SK-N-SH (cell line): ENCODE measurements at regions not wholly inside any gene's neighbourhood (a gene's known extent, or its start where the extent isn't known, plus 50 kb on each side); places are given as distances from the start of the nearest gene placed in this dataset.

ENCODE experiments used
- CTCF ChIA-PET: fragments of 300-600, 350-600 bp; formaldehyde crosslinking; extraction: SDS; loops from one replicate; lab custom pipeline; 2021; lab: Yijun Ruan, JAX
- POLR2A ChIA-PET: fragments of 350-600 bp; sonication (Branson Sonifier 250); formaldehyde crosslinking; extraction: SDS; loops from one replicate; lab custom pipeline; 2020; ENCODE audit warnings: antibody characterized with exemption, inconsistent platforms; lab: Yijun Ruan, JAX
- DNase-seq: peaks from one replicate; pipeline ENCODE4 v3.0.0; 2012
- H2AFZ ChIP-seq: fragments of 200-600 bp; sonication (generic); 2 replicates; pipeline ENCODE4 v1.8.1; 2016; ENCODE audit warnings: antibody characterized with exemption, mild to moderate bottlenecking, low read depth
- H3F3A ChIP-seq: fragments of 200-600 bp; sonication (generic); replicated peaks from 2 replicates; pipeline ENCODE3; 2016; ENCODE audit warnings: antibody characterized with exemption, mild to moderate bottlenecking; ENCODE audit not compliant: insufficient read depth
- H3K27ac ChIP-seq, 2 experiments: fragments of 200-500 bp in 1 of 2; fragments of 200-600 bp in 1 of 2; sonication (Bioruptor generic) in 1 of 2; sonication (generic), shearing (Covaris generic) in 1 of 2; 2 replicates each; pipeline versions ENCODE4 v1.5.1 to v1.6.1; 2014 to 2016; ENCODE audit warnings: low read depth in 2 of 2, inconsistent platforms in 1 of 2, low read length in 1 of 2, mild to moderate bottlenecking in 1 of 2, mixed read lengths in 1 of 2
- H3K27me3 ChIP-seq: fragments of 200-600 bp; sonication (generic), shearing (Covaris generic); 2 replicates; pipeline ENCODE4 v1.6.1; 2016; ENCODE audit warnings: mixed run types; ENCODE audit not compliant: insufficient read depth
- H3K36me3 ChIP-seq, 2 experiments: fragments of 200-500 bp in 1 of 2; fragments of 200-600 bp in 1 of 2; sonication (Bioruptor generic) in 1 of 2; sonication (generic) in 1 of 2; replicated peaks in 1 of 2; 2 replicates each; pipeline versions ENCODE3 to v1.5.1; 2014 to 2016; ENCODE audit warnings: low read length in 1 of 2, mild to moderate bottlenecking in 1 of 2; ENCODE audit not compliant: insufficient read depth in 2 of 2, control insufficient read depth in 1 of 2
- H3K4me1 ChIP-seq, 2 experiments: fragments of 200-500 bp in 1 of 2; fragments of 200-600 bp in 1 of 2; sonication (Bioruptor generic) in 1 of 2; sonication (generic), shearing (Covaris generic) in 1 of 2; 2 replicates each; pipeline versions ENCODE4 v1.5.1 to v1.6.1; 2014 to 2016; ENCODE audit warnings: low read depth in 1 of 2, low read length in 1 of 2, mixed run types in 1 of 2; ENCODE audit not compliant: insufficient read depth in 2 of 2, control insufficient read depth in 1 of 2
- H3K4me2 ChIP-seq: fragments of 200-600 bp; sonication (generic), shearing (Covaris generic); 2 replicates; pipeline ENCODE4 v1.6.1; 2017; ENCODE audit warnings: mixed run types
- H3K4me3 ChIP-seq, 2 experiments: fragments of 200-500 bp in 1 of 2; fragments of 200-600 bp in 1 of 2; sonication (Bioruptor generic) in 1 of 2; sonication (generic), shearing (Covaris generic) in 1 of 2; 2 replicates each; pipeline versions ENCODE4 v1.5.1 to v1.8.1; 2014 to 2016; ENCODE audit warnings: low read depth in 2 of 2, inconsistent platforms in 1 of 2, low read length in 1 of 2, mild to moderate bottlenecking in 1 of 2, mixed read lengths in 1 of 2, moderate library complexity in 1 of 2
- H3K79me2 ChIP-seq: fragments of 200-600 bp; sonication (generic); 2 replicates; pipeline ENCODE4 v1.8.1; 2017; ENCODE audit warnings: mild to moderate bottlenecking; ENCODE audit not compliant: insufficient read depth
- H3K9ac ChIP-seq: fragments of 200-600 bp; sonication (generic); 2 replicates; pipeline ENCODE4 v1.6.1; 2017; ENCODE audit warnings: mixed run types
- H3K9me2 ChIP-seq: fragments of 200-600 bp; sonication (generic); 2 replicates; pipeline ENCODE4 v1.6.1; 2017; ENCODE audit warnings: mixed run types
- H3K9me3 ChIP-seq: fragments of 200-600 bp; sonication (generic); 2 replicates; pipeline ENCODE4 v1.6.1; 2017; ENCODE audit warnings: mixed run types, mild to moderate bottlenecking, moderate library complexity
- H4K20me1 ChIP-seq: fragments of 200-600 bp; sonication (generic); 2 replicates; pipeline ENCODE4 v1.6.1; 2017; ENCODE audit warnings: mild to moderate bottlenecking, mixed run types; ENCODE audit not compliant: insufficient read depth
- CHD2 ChIP-seq: fragments of 150-350 bp; IDR thresholded peaks from 2 replicates; pipeline ENCODE4 v1.6.1; 2018; ENCODE audit warnings: low read length; ENCODE audit not compliant: partially characterized antibody
- ELF1 ChIP-seq: IDR thresholded peaks from 2 replicates; pipeline ENCODE4 v1.4.0; 2012
- EP300 ChIP-seq, 2 experiments: IDR thresholded peaks; 2 replicates each; pipeline versions ENCODE4 v1.4.0 to v1.6.1; 2012; ENCODE audit warnings: borderline replicate concordance in 1 of 2, low read depth in 1 of 2, low read length in 1 of 2
- EZH2phosphoT487 ChIP-seq: fragments of 200-600 bp; sonication (generic); IDR thresholded peaks from 2 replicates; pipeline ENCODE4 v1.6.1; 2017; ENCODE audit warnings: low read depth, mixed run types, mild to moderate bottlenecking, antibody characterized with exemption, moderate library complexity, borderline replicate concordance
- FOSL2 ChIP-seq: IDR thresholded peaks from 2 replicates; pipeline ENCODE4 v1.4.0; 2012; ENCODE audit warnings: low read depth, mild to moderate bottlenecking, moderate library complexity, borderline replicate concordance
- IRF3 ChIP-seq: fragments of 150-350 bp; IDR thresholded peaks from 2 replicates; pipeline ENCODE4 v1.6.1; 2016; ENCODE audit warnings: mild to moderate bottlenecking, low read depth, low read length
- JUND ChIP-seq: IDR thresholded peaks from 2 replicates; pipeline ENCODE4 v1.4.0; 2012
- MXI1 ChIP-seq: IDR thresholded peaks from 2 replicates; pipeline ENCODE4 v1.6.1; 2012; ENCODE audit warnings: mild to moderate bottlenecking, low read depth, low read length, improper control_type of control experiment
- POLR2AphosphoS5 ChIP-seq: IDR thresholded peaks from 2 replicates; pipeline ENCODE4 v1.6.1; 2012; ENCODE audit warnings: low read depth, low read length
- RAD21 ChIP-seq: IDR thresholded peaks from 2 replicates; pipeline ENCODE4 v1.6.1; 2012; ENCODE audit warnings: mild to moderate bottlenecking, low read length
- REST ChIP-seq: IDR thresholded peaks from 2 replicates; pipeline ENCODE4 v1.6.1; 2012; ENCODE audit warnings: mild to moderate bottlenecking, low read depth, low read length, moderate library complexity
- RFX5 ChIP-seq: IDR thresholded peaks from 2 replicates; pipeline ENCODE4 v1.6.1; 2012; ENCODE audit warnings: mild to moderate bottlenecking, improper control_type of control experiment, low read length
- RXRA ChIP-seq: IDR thresholded peaks from 2 replicates; pipeline ENCODE4 v1.4.0; 2012; ENCODE audit warnings: low read depth, mild to moderate bottlenecking, borderline replicate concordance
- SIN3A ChIP-seq: IDR thresholded peaks from 2 replicates; pipeline ENCODE4 v1.6.1; 2012; ENCODE audit warnings: low read depth, mild to moderate bottlenecking, low read length, moderate library complexity, borderline replicate concordance
- TAF1 ChIP-seq: IDR thresholded peaks from 2 replicates; pipeline ENCODE4 v1.6.1; 2012; ENCODE audit warnings: low read depth, mild to moderate bottlenecking, low read length, moderate library complexity, borderline replicate concordance
- TCF12 ChIP-seq: IDR thresholded peaks from 2 replicates; pipeline ENCODE4 v1.4.0; 2012
- TEAD4 ChIP-seq: IDR thresholded peaks from 2 replicates; pipeline ENCODE4 v1.4.0; 2012; ENCODE audit warnings: mild to moderate bottlenecking, borderline replicate concordance; ENCODE audit not compliant: insufficient read depth
- WGBS: methylation state at CpG from one replicate; pipeline ENCODE4 v1.1.6; 2017; ENCODE audit warnings: low lambda C conversion rate; 5-methylcytosine and 5-hydroxymethylcytosine counted together
- TF ChIP-seq, protein P1 (sequence below): fragments of 200-600 bp; sonication (generic); IDR thresholded peaks from 2 replicates; pipeline ENCODE4 v1.6.1; 2017; ENCODE audit warnings: antibody characterized with exemption, mild to moderate bottlenecking, moderate library complexity
- TF ChIP-seq, protein P2 (sequence below): IDR thresholded peaks from 2 replicates; pipeline ENCODE4 v1.4.0; 2012; ENCODE audit warnings: low read depth
- TF ChIP-seq, protein P3 (sequence below): IDR thresholded peaks from 2 replicates; pipeline ENCODE4 v1.4.0; 2012; ENCODE audit warnings: low read depth, borderline replicate concordance

DNA sequence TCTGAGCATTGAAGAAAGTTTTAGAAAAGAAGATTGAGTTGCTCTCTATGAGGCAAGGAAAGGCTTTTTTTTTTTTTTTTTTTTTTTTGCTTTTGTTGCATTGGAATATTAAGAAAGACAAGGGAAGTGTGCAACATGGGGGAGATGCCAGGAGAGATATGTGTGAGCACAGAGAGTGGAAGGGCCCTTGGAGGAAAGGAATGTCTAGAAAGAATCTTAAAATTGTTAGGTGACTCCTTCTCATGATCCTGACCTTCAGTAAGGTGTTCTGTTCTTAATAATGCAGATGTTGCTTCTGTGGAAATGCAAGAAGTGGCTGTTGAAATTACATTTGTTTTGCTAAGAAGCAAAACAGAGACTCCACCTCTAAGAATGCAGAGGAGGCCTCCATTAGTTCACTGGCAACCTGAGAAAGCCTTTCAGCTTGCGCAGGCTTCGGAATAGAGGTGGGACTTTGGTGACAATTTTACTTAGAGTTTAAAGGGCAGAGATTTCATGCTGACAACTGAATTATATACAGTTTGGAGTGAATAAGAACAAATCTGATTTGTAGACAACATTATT, 118.0 kb upstream of the ASCC3 start:
- Histone ChIP-seq H3K4me3 (no peak overlapping the region), H3K4me1 (no peaks in the 10 kb centered on the region), H3K36me3 (no peaks in the 10 kb centered on the region), H3K9me2 (no peaks in the 10 kb centered on the region), H3K9ac (no peak overlapping the region), H3K79me2 (no peaks in the 10 kb centered on the region), H3K4me2 (no peak overlapping the region), H3K27ac (no peak overlapping the region), H2AFZ (no peak overlapping the region), H3K27me3 (no peaks in the 10 kb centered on the region), H3F3A (no peaks in the 10 kb centered on the region), H4K20me1 (no peaks in the 10 kb centered on the region), H3K9me3 (no peaks in the 10 kb centered on the region)
- TF ChIP-seq TEAD4 (no peak), MXI1 (no peak), EZH2phosphoT487 (no peak), REST (no peak), SIN3A (no peak), EP300 (IDR thresholded peaks at IDR 0.05; ENCODE audit: borderline replicate concordance in 1 of 2, low read depth in 1 of 2, low read length in 1 of 2) (no peak), TAF1 (no peak), RXRA (no peak), RAD21 (no peak), IRF3 (no peak), JUND (no peak), POLR2AphosphoS5 (no peak), TCF12 (no peak), ELF1 (no peak), FOSL2 (no peak), RFX5 (no peak), CHD2 (no peak)
- TF ChIP-seq, protein P1, sequence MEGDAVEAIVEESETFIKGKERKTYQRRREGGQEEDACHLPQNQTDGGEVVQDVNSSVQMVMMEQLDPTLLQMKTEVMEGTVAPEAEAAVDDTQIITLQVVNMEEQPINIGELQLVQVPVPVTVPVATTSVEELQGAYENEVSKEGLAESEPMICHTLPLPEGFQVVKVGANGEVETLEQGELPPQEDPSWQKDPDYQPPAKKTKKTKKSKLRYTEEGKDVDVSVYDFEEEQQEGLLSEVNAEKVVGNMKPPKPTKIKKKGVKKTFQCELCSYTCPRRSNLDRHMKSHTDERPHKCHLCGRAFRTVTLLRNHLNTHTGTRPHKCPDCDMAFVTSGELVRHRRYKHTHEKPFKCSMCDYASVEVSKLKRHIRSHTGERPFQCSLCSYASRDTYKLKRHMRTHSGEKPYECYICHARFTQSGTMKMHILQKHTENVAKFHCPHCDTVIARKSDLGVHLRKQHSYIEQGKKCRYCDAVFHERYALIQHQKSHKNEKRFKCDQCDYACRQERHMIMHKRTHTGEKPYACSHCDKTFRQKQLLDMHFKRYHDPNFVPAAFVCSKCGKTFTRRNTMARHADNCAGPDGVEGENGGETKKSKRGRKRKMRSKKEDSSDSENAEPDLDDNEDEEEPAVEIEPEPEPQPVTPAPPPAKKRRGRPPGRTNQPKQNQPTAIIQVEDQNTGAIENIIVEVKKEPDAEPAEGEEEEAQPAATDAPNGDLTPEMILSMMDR = no peak
- TF ChIP-seq, protein P2, sequence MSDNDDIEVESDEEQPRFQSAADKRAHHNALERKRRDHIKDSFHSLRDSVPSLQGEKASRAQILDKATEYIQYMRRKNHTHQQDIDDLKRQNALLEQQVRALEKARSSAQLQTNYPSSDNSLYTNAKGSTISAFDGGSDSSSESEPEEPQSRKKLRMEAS = no peak
- TF ChIP-seq, protein P3, sequence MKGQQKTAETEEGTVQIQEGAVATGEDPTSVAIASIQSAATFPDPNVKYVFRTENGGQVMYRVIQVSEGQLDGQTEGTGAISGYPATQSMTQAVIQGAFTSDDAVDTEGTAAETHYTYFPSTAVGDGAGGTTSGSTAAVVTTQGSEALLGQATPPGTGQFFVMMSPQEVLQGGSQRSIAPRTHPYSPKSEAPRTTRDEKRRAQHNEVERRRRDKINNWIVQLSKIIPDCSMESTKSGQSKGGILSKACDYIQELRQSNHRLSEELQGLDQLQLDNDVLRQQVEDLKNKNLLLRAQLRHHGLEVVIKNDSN = no peak
- ChIA-PET POLR2A (no interaction called here), CTCF (no interaction called here)
- no peak for DNase-seq
- WGBS = 29% methylated on average over 2 of the region's 2 CpGs
